ENCODE measurements at regions not wholly inside any gene's neighbourhood (a gene's known extent, or its start where the extent isn't known, plus 50 kb on each side); places are given as distances from the start of the nearest gene placed in this dataset.
"Not testable (repeated sequence)": the region's sequence is repeated elsewhere in the genome, so short reads cannot be mapped to it uniquely, and the experiment has no call there.

- intact Hi-C loops (cut with micrococcal nuclease) = not testable (repeated sequence)
Observed at GRCh38 chr3:105149197-105149596, 217.5 kb upstream of the ALCAM start.

GRCh38 chr3:105152987-105153386 is 213.7 kb upstream of the ALCAM start:
- intact Hi-C loops (cut with micrococcal nuclease) = no loop called here

DNA sequence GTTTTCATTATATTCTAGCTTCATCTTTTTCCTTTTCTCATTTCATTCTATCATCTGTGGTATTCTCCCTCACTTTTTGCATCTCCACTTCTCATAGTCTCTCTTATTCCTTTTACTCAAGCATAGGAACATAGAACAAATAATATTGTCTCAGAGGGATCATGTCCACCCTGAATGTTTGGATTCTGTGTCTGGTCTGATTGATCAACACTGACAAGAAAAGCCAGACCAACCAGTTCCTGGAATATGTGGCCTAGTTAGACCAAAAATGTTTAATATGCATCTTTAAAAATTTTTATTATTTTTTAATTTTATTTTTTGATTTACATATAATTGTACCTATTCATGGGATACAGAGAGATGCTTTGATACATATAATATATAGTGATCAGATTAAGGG is 212.0 kb upstream of the ALCAM start:
- intact Hi-C loops (cut with micrococcal nuclease) = no loop called here

GRCh38 chr3:105157067-105157765 is 209.5 kb upstream of the ALCAM start:
- intact Hi-C loops (cut with micrococcal nuclease) = no loop called here

- intact Hi-C loops (cut with micrococcal nuclease) = no loop called here
Observed at GRCh38 chr3:105157766-105158085, 209.0 kb upstream of the ALCAM start.

DNA sequence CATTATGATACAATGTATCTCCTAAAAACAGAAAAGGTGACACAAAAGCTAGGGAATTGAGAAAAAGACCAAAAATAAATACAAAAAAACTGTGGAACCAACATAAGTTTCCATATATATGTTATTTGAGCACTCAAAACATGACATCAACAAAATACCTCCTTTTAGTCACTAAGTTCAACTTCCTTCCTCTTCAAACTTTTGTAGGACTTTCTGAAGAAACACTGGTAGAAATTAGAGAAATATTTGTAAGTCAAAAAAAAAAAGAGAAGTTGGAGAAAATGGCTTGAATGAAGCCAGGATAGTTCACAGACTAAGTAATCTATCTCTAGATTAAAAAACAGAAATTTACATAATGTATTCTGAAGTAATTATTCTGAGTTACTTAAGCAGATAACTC is 208.4 kb upstream of the ALCAM start:
- intact Hi-C loops (cut with micrococcal nuclease) = no loop called here

DNA sequence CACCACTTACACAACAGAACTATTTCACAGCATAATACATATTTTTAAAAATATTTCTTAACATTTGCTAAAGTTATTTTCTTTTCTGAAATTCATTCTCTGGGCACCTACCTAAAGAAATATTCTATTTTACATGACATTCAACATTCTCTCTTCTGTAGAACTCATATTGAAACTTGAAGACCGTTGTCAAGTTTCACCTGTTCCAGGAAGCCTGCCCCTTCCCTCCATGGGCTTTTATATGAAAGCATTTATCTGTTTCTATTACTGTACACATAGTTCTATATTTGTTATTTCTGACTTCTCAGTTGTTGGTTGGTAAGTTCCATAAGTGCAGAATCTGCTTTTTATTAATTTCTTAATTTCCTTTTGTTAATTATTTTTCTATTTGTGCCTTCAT is 204.3 kb upstream of the ALCAM start:
- intact Hi-C loops (cut with micrococcal nuclease) = no loop called here

GRCh38 chr3:105166893-105167292 is 199.8 kb upstream of the ALCAM start:
- intact Hi-C loops (cut with micrococcal nuclease) = no loop called here

GRCh38 chr3:105170423-105170822 is 196.3 kb upstream of the ALCAM start:
- intact Hi-C loops (cut with micrococcal nuclease) = no loop called here

DNA sequence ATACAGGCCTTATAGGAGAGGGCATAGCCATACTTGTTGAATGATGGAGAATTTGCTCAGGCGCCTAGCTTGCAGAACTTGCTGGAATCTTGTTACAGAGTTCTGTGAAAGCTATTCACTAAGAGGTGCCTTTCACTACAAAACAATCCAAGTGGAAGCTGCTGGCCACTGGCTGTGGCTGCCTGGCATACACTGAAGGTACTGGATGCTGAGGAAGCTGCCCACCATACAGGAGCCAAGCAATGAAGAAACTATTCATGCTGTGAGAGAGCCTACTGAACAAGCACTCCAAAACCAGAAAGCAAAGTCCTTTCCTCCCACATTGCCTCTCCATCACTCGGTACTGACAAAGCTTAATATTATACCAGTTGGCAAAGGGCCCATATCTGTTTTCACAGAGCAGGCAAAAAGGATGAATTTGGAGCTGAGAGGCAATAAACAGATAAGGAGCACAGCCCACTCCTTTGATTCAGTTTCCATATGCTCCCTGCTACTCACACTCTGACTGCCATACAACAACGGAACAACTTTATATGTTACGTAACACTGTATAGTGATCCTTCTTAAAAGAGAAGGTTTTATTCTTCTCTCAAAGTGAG is 192.6 kb upstream of the ALCAM start:
- intact Hi-C loops (cut with micrococcal nuclease) = no loop called here

DNA sequence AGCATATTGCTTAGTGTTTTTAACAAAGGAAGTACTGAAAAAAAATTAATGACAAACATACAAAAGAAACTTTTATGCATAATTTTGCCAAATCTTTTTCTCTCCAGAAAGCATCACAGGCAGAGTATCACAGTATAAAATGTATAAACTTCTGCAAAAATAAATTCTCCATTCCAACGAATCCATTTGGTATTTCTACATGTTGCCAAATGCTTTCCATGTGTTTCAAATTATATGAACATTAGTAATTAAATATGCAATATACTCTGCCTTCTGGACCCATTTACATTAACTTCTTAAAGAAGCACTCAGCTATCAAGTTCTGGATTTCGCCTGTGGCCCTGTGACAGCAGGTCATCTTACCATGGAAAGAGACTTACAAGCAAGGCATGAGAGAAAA is 189.1 kb upstream of the ALCAM start:
- intact Hi-C loops (cut with micrococcal nuclease) = no loop called here

GRCh38 chr3:105187344-105187743 is 179.4 kb upstream of the ALCAM start:
- intact Hi-C loops (cut with micrococcal nuclease) = no loop called here

DNA sequence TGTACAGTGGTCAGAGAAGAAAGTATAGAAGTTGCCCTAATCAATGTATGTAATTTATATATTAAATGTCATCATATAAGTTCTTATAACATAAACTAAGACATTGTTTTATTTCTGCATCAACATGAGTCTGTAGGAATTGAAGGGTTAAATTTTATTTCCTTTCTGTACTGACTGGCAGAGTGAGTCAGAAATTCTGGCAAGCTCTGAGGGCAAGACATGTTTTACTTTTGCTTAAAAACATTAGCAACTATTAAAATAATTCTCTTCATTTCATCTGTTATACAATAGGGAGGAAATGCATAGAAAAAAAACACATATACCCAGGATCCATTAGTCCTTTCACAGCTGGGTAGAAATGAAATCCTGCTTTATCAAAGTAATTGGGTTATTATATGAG is 171.4 kb upstream of the ALCAM start:
- intact Hi-C loops (cut with micrococcal nuclease) = no loop called here

- intact Hi-C loops (cut with micrococcal nuclease) = no loop called here
Observed at GRCh38 chr3:105197863-105198262, 168.8 kb upstream of the ALCAM start.

- intact Hi-C loops (cut with micrococcal nuclease) = no loop called here
Observed at GRCh38 chr3:105199217-105199616, 167.5 kb upstream of the ALCAM start.

DNA sequence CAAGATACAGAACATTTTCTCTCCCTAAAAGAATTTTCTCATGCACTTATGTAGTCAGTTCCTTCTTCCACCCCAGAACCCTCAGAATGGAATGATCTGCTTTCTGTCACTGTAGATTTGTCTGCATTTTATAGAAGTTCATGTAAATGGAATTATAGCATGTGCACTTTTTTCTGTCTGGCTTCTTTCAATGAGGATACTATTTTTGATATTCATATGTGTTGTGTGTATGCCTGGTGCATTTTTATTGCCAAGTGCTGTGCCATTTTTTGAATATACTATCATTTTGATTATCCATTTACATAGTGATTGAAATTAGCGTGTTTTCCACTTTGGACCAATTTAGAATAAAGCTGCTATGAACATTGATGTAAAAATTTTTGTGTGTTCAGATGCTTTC is 156.6 kb upstream of the ALCAM start:
- intact Hi-C loops (cut with micrococcal nuclease) = no loop called here

DNA sequence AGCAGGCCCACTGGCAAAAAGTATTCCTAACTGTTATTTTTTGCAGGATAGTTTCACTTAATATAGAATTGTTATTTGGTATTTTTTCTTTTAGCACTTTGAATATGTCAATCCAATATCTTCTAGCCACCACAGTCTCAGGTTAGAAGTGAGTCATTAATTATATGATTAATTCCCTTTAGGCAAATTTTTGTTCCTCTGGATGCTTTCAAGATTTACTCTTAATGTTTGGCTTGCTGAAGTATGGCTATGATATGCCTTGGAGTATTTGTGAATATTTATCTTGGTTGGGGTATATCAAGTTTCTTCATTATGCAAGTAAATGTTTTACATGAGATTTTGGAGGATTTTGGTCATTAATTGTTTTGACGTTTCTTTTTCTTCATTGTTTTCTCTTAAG is 152.1 kb upstream of the ALCAM start:
- intact Hi-C loops (cut with micrococcal nuclease) = no loop called here

GRCh38 chr3:105222568-105223093 is 144.1 kb upstream of the ALCAM start:
- intact Hi-C loops (cut with micrococcal nuclease) = no loop called here

DNA sequence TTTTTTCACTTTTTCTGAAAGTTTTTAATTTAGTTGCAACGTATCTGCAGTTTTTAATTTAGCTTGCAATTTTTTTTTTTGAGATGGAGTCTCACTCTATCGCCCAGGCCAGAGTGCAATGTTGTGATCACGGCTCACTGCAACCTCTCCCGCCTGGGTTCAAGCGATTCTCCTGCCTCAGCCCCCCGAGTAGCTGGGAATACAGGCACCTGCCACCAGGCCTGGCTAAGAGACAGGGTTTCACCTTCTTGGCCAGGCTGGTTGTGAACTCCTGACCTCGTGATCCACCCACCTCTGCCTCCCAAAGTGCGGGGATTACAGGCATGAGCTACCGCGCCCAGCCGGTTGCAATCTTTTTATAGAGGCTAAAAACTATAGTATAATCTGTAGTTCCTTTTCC is 142.9 kb upstream of the ALCAM start:
- intact Hi-C loops (cut with micrococcal nuclease) = no loop called here

GRCh38 chr3:105228696-105229095 is 138.0 kb upstream of the ALCAM start:
- intact Hi-C loops (cut with micrococcal nuclease) = no loop called here

- intact Hi-C loops (cut with micrococcal nuclease) = no loop called here
Observed at GRCh38 chr3:105232553-105232952, 134.2 kb upstream of the ALCAM start.

GRCh38 chr3:105233010-105233409 is 133.7 kb upstream of the ALCAM start:
- intact Hi-C loops (cut with micrococcal nuclease) = no loop called here

- intact Hi-C loops (cut with micrococcal nuclease) = no loop called here
Observed at GRCh38 chr3:105235221-105235620, 131.5 kb upstream of the ALCAM start.
